HG03095 (cell line): ENCODE measurements at regions not wholly inside any gene's neighbourhood (a gene's known extent, or its start where the extent isn't known, plus 50 kb on each side); places are given as distances from the start of the nearest gene placed in this dataset.

ENCODE experiments used
- ATAC-seq: cut with Tn5 transposase; IDR thresholded peaks from one replicate; pipeline ENCODE4 v1.9.1; 2021; ENCODE audit warnings: moderate library complexity; ENCODE audit not compliant: unreplicated experiment

GRCh38 chr12:127334912-127335644 is 931.9 kb upstream of the TMEM132C start:
- no peak for ATAC-seq

- no peak for ATAC-seq
Measured at GRCh38 chr12:127336416-127336815, 930.6 kb upstream of the TMEM132C start.

GRCh38 chr12:127339065-127339464 is 927.9 kb upstream of the TMEM132C start:
- no peak for ATAC-seq

GRCh38 chr12:127340381-127340780 is 926.6 kb upstream of the TMEM132C start:
- no peak for ATAC-seq

GRCh38 chr12:127342861-127343260 is 924.1 kb upstream of the TMEM132C start:
- no peak for ATAC-seq

DNA sequence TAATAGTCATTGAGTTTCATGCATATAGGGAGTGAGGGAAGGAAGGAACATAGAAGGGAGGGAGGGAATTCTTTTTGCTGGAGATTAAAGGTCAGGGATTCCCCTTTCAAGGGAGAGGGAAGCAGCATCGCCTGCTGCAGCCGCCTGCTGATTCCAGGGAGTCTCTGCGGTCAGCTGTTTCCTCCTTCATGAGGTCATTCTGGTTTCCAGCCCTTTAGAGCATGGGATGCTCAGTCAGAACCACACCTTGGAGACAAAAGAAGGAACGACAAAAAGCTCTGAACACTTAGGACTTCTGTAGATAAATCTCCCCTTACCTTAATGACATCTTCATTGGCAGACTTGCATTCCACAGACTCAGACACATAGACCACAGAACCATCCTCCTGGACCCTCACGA is 923.0 kb upstream of the TMEM132C start:
- ATAC-seq, result no peak

DNA sequence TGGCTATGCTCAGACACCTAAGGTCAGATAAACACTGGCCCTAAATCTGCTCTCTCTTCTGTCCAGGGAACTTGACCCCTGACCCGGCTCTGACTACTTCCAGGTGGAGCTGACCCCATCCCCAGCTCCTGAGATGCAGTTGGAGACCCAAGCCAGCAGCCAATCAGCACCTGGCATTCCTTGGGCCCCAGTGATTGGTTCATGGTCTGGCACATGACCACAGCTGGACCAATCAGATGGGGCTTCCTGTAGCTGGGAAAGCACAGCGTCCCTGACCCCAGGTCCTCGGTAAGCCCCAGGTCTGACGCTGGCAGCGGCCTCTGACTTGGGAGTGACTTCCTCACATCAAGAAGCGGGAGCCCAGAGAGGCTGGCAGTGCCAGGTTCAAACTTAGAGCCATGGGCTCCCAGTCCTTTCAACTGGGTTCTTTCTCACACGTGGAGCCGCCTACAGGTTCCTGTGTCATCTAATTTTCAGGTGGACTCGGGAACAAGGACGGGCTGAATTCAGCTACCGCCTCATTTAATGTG is 915.4 kb upstream of the TMEM132C start:
- no peak for ATAC-seq

DNA sequence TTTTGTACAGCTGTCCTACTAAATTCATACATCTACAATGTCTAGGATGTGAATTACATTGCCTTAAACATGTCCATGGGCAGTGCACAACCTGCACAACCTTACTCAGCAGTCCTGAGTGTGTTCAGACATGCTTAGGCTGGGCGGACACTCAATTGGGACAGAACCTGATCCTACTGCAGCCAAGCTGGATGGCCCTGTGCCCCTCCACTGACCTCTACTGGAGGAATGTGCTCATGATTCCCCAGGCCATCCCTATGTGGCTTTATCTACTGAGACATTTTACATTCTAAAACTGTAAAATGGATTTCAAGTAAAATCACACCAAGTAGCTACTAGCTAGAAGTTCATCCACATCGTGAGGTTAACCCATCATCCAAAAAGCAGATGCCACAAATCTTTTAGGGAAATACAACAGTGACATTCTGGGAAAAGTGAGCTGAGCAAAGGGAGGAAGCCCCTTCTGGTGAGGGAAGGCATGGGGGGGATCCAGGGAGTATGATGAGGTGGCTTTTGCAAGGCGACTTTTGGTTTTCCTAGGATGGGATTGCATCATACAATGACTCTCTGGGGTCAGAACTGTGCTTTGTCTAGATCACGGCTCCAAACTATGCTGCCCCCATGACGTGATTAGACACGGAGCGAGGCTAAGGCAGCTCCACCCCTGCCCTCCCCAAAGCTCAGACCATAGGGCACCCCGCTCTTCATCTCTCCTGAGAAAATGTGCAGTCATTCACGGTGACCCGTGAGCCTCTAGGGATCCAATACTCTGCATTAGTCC is 911.7 kb upstream of the TMEM132C start:
- ATAC-seq, result no peak

DNA sequence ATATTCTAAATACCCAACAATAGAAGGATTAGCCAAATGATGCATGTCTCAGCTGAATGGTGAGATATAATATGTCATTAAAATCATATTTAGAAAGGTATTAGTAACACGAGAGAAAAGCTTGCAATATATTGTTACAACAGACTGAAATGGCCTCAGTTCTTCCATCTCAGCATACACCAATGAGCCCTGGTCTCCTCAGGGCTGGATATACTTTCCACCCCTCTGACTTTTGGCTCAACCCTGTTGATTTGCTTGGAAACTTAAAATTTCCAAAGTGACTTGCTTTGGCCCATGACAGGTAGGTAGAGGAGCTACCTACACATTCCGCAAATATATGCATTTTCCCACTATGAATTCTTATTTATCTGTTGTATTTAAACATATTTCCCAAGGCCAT is 908.1 kb upstream of the TMEM132C start:
- no peak for ATAC-seq

- ATAC-seq, result no peak
Measured at GRCh38 chr12:127360580-127360979, 906.4 kb upstream of the TMEM132C start.

DNA sequence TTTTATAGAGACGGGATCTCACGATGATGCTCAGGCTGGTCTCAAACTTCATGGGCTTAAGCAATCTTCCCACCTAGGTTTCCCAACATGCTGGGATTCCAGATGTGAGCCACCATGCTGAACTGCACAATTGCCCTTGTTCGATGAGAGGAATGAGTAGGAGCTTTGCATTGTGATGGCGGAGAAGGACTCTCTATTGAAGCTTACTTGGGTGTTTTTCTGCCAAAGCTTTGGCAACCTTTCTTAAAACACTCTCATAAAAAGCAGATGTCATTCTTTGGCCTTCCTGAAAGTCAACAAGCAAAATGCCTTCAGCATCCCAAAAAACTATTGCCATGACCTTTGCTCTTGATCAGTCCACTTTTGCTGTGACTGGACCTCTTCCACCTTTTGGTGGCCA is 904.8 kb upstream of the TMEM132C start:
- no peak for ATAC-seq

- ATAC-seq, result no peak
Measured at GRCh38 chr12:127363392-127363791, 903.6 kb upstream of the TMEM132C start.

- no peak for ATAC-seq
Measured at GRCh38 chr12:127373559-127373958, 893.4 kb upstream of the TMEM132C start.

GRCh38 chr12:127374447-127374846 is 892.5 kb upstream of the TMEM132C start:
- no peak for ATAC-seq

GRCh38 chr12:127381043-127381668 is 885.8 kb upstream of the TMEM132C start:
- no peak for ATAC-seq

GRCh38 chr12:127381681-127382080 is 885.3 kb upstream of the TMEM132C start:
- ATAC-seq, result no peak

DNA sequence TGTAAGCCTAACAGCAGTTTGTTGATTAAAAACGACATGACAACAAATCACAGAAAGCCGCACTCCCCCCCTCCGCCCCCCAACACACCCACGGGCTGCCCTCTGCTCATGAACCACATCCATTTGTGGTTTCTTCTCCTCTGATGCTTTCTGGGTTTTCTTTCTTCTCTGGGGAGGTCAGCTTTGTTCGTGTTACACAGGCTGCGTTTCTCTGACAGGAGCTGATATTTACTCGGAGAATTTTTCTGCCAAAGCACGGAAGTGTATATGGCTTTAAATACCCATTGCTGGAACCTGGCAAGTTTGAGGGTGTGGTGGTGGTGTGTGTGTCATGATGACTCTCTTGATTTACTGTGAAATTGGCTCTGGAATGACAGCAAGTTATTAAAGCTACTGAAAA is 883.7 kb upstream of the TMEM132C start:
- ATAC-seq, result no peak

DNA sequence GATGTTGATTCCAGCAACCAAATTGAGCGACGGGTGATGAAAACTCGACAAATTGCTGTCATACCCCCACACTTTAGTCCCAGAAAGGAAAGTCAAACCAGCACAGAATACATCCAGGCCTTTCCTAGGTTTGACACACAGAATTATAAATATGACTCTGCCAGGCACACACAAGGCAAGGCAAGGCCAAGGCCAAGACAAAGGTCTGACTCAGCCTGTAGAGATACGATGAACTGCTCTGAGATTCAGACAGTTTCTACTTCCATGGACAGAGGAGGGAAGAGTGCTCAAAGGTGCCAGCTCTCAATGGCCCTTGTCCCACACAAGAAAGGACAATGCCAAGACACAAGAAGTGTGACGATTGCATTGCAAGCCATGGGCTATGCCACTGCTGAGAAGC is 880.2 kb upstream of the TMEM132C start:
- no peak for ATAC-seq

GRCh38 chr12:127388985-127389384 is 878.0 kb upstream of the TMEM132C start:
- no peak for ATAC-seq

DNA sequence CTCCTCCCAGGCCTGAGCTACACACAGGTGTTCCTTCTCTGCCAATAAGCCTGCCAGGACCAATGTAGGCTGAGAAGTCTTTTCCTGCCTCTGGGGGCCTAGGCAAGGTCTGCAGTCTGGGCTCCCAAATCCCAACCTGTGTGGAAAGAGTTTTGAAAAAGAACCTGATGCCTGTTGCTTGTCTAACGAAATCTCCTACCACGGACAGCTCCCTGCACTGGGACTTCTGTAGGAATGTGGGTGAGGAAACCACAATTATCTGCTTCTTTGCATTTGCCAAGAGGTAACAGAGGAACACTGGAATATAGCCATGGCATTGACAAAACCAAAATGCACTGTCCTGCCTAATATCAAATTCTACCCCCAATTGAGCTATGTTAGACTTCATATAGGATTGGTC is 877.0 kb upstream of the TMEM132C start:
- ATAC-seq, result no peak

DNA sequence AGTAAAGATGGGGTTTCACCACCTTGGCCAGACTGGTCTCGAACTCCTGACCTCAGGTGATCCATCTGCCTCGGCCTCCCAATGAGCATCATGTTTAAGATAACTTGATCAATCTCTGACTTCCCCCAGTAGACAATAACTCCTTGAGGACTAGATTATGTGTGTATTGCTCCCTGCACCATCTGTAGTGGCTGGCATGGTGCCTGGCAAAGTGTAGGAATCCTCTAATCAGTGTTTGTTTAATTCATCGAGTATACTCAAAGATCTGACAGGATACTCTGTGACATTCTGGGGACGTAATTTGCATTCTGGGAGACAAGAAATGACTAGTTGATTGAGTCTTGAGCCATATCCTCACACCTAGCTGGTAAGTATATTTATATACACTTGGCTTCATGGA is 873.5 kb upstream of the TMEM132C start:
- ATAC-seq, result no peak

DNA sequence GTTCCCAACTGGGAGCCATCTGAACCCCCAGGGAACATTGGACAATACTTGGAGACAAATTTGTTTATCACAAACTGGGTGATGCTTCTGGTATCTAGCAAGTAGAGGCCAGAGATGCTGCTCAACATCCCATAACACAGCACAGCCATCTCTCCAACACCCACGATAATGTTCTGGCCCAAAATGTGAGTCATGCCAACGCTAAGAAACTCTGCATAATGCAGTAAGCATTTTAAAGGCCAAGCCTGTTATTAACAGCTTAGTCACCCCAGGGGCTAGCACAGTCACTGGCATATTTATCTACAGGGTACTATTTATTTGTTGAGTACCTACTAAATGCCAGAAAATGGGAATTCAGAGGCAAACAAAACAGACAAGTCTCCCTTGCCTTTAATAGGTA is 873.1 kb upstream of the TMEM132C start:
- no peak for ATAC-seq
